H9 (cell line): ENCODE measurements at regions not wholly inside any gene's neighbourhood (a gene's known extent, or its start where the extent isn't known, plus 50 kb on each side); places are given as distances from the start of the nearest gene placed in this dataset.

Source experiments
- DNase-seq: peaks from one replicate; pipeline ENCODE4 v3.0.0-alpha.2; 2017
- H2AFZ ChIP-seq: one replicate; pipeline ENCODE4 v1.6.1; 2013; ENCODE audit warnings: mild to moderate bottlenecking, low read length, control low read depth, moderate library complexity
- H2AK5ac ChIP-seq: 2 replicates; pipeline ENCODE4 v1.6.1; 2013; ENCODE audit warnings: low read length, control low read depth, mixed read lengths; ENCODE audit not compliant: insufficient read length
- H2BK120ac ChIP-seq: one replicate; pipeline ENCODE4 v1.6.1; 2013; ENCODE audit warnings: low read depth, mild to moderate bottlenecking, low read length, control low read depth, inconsistent platforms; ENCODE audit not compliant: poor library complexity, severe bottlenecking
- H2BK12ac ChIP-seq: 2 replicates; pipeline ENCODE4 v1.6.1; 2013; ENCODE audit warnings: low read length, control low read depth, mixed read lengths, low read depth; ENCODE audit not compliant: insufficient read length
- H2BK15ac ChIP-seq: 2 replicates; pipeline ENCODE4 v1.6.1; 2013; ENCODE audit warnings: low read depth, low read length, control low read depth
- H2BK20ac ChIP-seq: one replicate; pipeline ENCODE4 v1.6.1; 2013; ENCODE audit warnings: low read depth, mild to moderate bottlenecking, low read length, control low read depth, inconsistent platforms; ENCODE audit not compliant: poor library complexity, severe bottlenecking
- H2BK5ac ChIP-seq: 2 replicates; pipeline ENCODE4 v1.6.1; 2013; ENCODE audit warnings: low read length, control low read depth, mixed read lengths; ENCODE audit not compliant: insufficient read length
- H3K14ac ChIP-seq: 2 replicates; pipeline ENCODE4 v1.6.1; 2013; ENCODE audit warnings: low read length, control low read depth; ENCODE audit not compliant: insufficient read depth
- H3K18ac ChIP-seq: 2 replicates; pipeline ENCODE4 v1.6.1; 2013; ENCODE audit warnings: low read depth, mild to moderate bottlenecking, mixed read lengths, low read length, control low read depth; ENCODE audit not compliant: insufficient read length
- H3K23ac ChIP-seq: 2 replicates; pipeline ENCODE4 v1.6.1; 2013; ENCODE audit warnings: low read length, control low read depth, mixed read lengths, low read depth; ENCODE audit not compliant: insufficient read length
- H3K23me2 ChIP-seq: 2 replicates; pipeline ENCODE4 v1.6.1; 2013; ENCODE audit warnings: low read depth, mild to moderate bottlenecking, mixed read lengths, low read length, control low read depth; ENCODE audit not compliant: insufficient read length, poor library complexity, severe bottlenecking
- H3K27ac ChIP-seq: 2 replicates; pipeline ENCODE4 v1.5.1; 2013; ENCODE audit warnings: low read length, control low read depth, mixed read lengths, low read depth; ENCODE audit not compliant: insufficient read length
- H3K27me3 ChIP-seq: 2 replicates; pipeline ENCODE4 v1.6.1; 2013; ENCODE audit warnings: low read length, control low read depth, inconsistent platforms; ENCODE audit not compliant: insufficient read depth
- H3K4ac ChIP-seq: 2 replicates; pipeline ENCODE4 v1.6.1; 2013; ENCODE audit warnings: low read depth, mild to moderate bottlenecking, control low read depth, inconsistent platforms, low read length, moderate library complexity
- H3K4me1 ChIP-seq: 2 replicates; pipeline ENCODE4 v1.6.1; 2013; ENCODE audit warnings: low read length, control low read depth, inconsistent platforms; ENCODE audit not compliant: insufficient read depth
- H3K4me2 ChIP-seq: 2 replicates; pipeline ENCODE4 v1.6.1; 2013; ENCODE audit warnings: low read length, control low read depth, mixed read lengths; ENCODE audit not compliant: insufficient read length, insufficient read depth
- H3K56ac ChIP-seq: 2 replicates; pipeline ENCODE4 v1.6.1; 2013; ENCODE audit warnings: low read depth, mild to moderate bottlenecking, mixed read lengths, low read length, control low read depth; ENCODE audit not compliant: insufficient read length
- H3K79me1 ChIP-seq: 2 replicates; pipeline ENCODE4 v1.6.1; 2013; ENCODE audit warnings: low read depth, mild to moderate bottlenecking, moderate library complexity, low read length, control low read depth, inconsistent platforms; ENCODE audit not compliant: insufficient read depth, poor library complexity, severe bottlenecking
- H3K79me2 ChIP-seq: 2 replicates; pipeline ENCODE4 v1.6.1; 2013; ENCODE audit warnings: low read length, control low read depth, inconsistent platforms; ENCODE audit not compliant: insufficient read depth
- H3K9ac ChIP-seq: 2 replicates; pipeline ENCODE4 v1.6.1; 2013; ENCODE audit warnings: low read length, control low read depth, mixed read lengths; ENCODE audit not compliant: insufficient read length; ENCODE audit errors: extremely low read depth
- H3K9me3 ChIP-seq: one replicate; pipeline ENCODE4 v1.6.1; 2013; ENCODE audit warnings: low read depth, low read length, inconsistent platforms; ENCODE audit not compliant: control insufficient read depth
- H3T11ph ChIP-seq: one replicate; pipeline ENCODE4 v1.6.1; 2013; ENCODE audit warnings: mild to moderate bottlenecking, low read length, control low read depth, inconsistent platforms
- H4K20me1 ChIP-seq: one replicate; pipeline ENCODE4 v1.6.1; 2013; ENCODE audit not compliant: control insufficient read depth, insufficient read length, insufficient read depth
- H4K5ac ChIP-seq: 2 replicates; pipeline ENCODE4 v1.6.1; 2013; ENCODE audit warnings: low read depth, mild to moderate bottlenecking, mixed read lengths, low read length, control low read depth; ENCODE audit not compliant: insufficient read length
- H4K8ac ChIP-seq: replicated peaks from 2 replicates; pipeline ENCODE4 v1.6.1; 2013; ENCODE audit warnings: low read length, control low read depth, mixed read lengths, low read depth; ENCODE audit not compliant: insufficient read length
- H4K91ac ChIP-seq: 2 replicates; pipeline ENCODE4 v1.6.1; 2013; ENCODE audit warnings: low read depth, mild to moderate bottlenecking, moderate library complexity, mixed read lengths, low read length, control low read depth; ENCODE audit not compliant: insufficient read length
- H3K27ac Mint-ChIP-seq, 3 experiments: 2 replicates in 2 of 3; 3 replicates in 1 of 3; pipeline ENCODE4 v1.8.0; 2020 to 2021; ENCODE audit warnings: mixed read lengths in 3 of 3, mild to moderate bottlenecking in 1 of 3, moderate library complexity in 1 of 3
- H3K27me3 Mint-ChIP-seq: 2 replicates; pipeline ENCODE4 v1.8.0; 2021; ENCODE audit warnings: low read depth, mild to moderate bottlenecking, moderate library complexity, mixed read lengths
- H3K36me3 Mint-ChIP-seq, 3 experiments: 2 replicates in 2 of 3; 3 replicates in 1 of 3; pipeline ENCODE4 v1.8.0; 2020 to 2021; ENCODE audit warnings: low read depth in 3 of 3, mixed read lengths in 3 of 3; ENCODE audit not compliant: insufficient read depth in 1 of 3
- H3K4me1 Mint-ChIP-seq, 2 experiments: 2 replicates each; pipeline ENCODE4 v1.8.0; 2020; ENCODE audit warnings: mixed read lengths in 2 of 2
- H3K4me3 Mint-ChIP-seq, 2 experiments: 2 replicates in 1 of 2; 3 replicates in 1 of 2; pipeline ENCODE4 v1.8.0; 2020 to 2021; ENCODE audit warnings: mild to moderate bottlenecking in 2 of 2, mixed read lengths in 2 of 2, moderate library complexity in 1 of 2
- H3K9me3 Mint-ChIP-seq, 2 experiments: 2 replicates in 1 of 2; 3 replicates in 1 of 2; pipeline ENCODE4 v1.8.0; 2020; ENCODE audit warnings: mild to moderate bottlenecking in 2 of 2, mixed read lengths in 2 of 2, moderate library complexity in 1 of 2
- WGBS: extraction: QIAGEN DNeasy Blood & Tissue Kit; methylation state at CpG from one replicate; pipeline ENCODE4 v1.1.7; 2013; ENCODE audit warnings: missing lambda C conversion rate, low lambda C conversion rate, mixed read lengths; ENCODE audit not compliant: insufficient read length; ENCODE audit errors: extremely low coverage; 5-methylcytosine and 5-hydroxymethylcytosine counted together
- TF ChIP-seq, protein P1 (sequence below): fragments of 200-600 bp; sonication (generic); conservative IDR thresholded peaks from 3 replicates; pipeline ENCODE4 v1.8.0; 2021; ENCODE audit warnings: antibody characterized with exemption, mild to moderate bottlenecking

- no peak overlapping the region for H3K56ac ChIP-seq
- H3K79me2 ChIP-seq, result no peaks in the 10 kb centered on the region
- H3K9me3 ChIP-seq, result no peaks in the 10 kb centered on the region
- Mint-ChIP-seq H3K36me3 (no peaks in the 10 kb centered on the region), H3K9me3 (no peaks in the 10 kb centered on the region), H3K27me3 (peaks cover 2% of the 10 kb centered on the region; the same call in 1 of the 2 replicates), H3K4me1 (peaks cover 21 to 28% of the 10 kb centered on the region in 2 experiments), H3K4me3 (no peak overlapping the region), H3K27ac (no peak overlapping the region)
- H2AK5ac ChIP-seq, result no peak overlapping the region
- no peak overlapping the region for H2BK12ac ChIP-seq
- no peak overlapping the region for H2BK20ac ChIP-seq
- no peak overlapping the region for H2BK15ac ChIP-seq
- no peaks in the 10 kb centered on the region for H3K79me1 ChIP-seq
- TF ChIP-seq, protein P1, sequence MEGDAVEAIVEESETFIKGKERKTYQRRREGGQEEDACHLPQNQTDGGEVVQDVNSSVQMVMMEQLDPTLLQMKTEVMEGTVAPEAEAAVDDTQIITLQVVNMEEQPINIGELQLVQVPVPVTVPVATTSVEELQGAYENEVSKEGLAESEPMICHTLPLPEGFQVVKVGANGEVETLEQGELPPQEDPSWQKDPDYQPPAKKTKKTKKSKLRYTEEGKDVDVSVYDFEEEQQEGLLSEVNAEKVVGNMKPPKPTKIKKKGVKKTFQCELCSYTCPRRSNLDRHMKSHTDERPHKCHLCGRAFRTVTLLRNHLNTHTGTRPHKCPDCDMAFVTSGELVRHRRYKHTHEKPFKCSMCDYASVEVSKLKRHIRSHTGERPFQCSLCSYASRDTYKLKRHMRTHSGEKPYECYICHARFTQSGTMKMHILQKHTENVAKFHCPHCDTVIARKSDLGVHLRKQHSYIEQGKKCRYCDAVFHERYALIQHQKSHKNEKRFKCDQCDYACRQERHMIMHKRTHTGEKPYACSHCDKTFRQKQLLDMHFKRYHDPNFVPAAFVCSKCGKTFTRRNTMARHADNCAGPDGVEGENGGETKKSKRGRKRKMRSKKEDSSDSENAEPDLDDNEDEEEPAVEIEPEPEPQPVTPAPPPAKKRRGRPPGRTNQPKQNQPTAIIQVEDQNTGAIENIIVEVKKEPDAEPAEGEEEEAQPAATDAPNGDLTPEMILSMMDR, result peak; percentile 68
- DNase-seq, result peak; percentile 47
- no peaks in the 10 kb centered on the region for H3K23me2 ChIP-seq
- H3K27me3 ChIP-seq, result no peaks in the 10 kb centered on the region
- no peak overlapping the region for H3K9ac ChIP-seq
- no peak overlapping the region for H3K27ac ChIP-seq
- H3K4ac ChIP-seq, result no peak overlapping the region
- H3K14ac ChIP-seq, result no peak overlapping the region
- H2AFZ ChIP-seq, result no peak overlapping the region
- no peak overlapping the region for H4K5ac ChIP-seq
- H3K4me1 ChIP-seq, result no peaks in the 10 kb centered on the region
- H3T11ph ChIP-seq, result no peak overlapping the region
- no peak overlapping the region for H3K18ac ChIP-seq
- no CpG with 5 or more reads among the region's 2 CpGs for WGBS
- no peak overlapping the region for H4K91ac ChIP-seq
- H4K20me1 ChIP-seq, result no peaks in the 10 kb centered on the region
- no peak overlapping the region for H4K8ac ChIP-seq
- no peak overlapping the region for H3K23ac ChIP-seq
- no peak overlapping the region for H2BK120ac ChIP-seq
- no peak overlapping the region for H3K4me2 ChIP-seq
- no peak overlapping the region for H2BK5ac ChIP-seq
These were observed 168.0 kb upstream of the RAB4A start for GRCh38 chr1:229102741-229103391.
